BJ (cell line): ENCODE measurements at regions not wholly inside any gene's neighbourhood (a gene's known extent, or its start where the extent isn't known, plus 50 kb on each side); places are given as distances from the start of the nearest gene placed in this dataset.

Experiments used
- CTCF ChIA-PET: fragments of 350-600 bp; formaldehyde crosslinking; extraction: SDS; loops from one replicate; lab custom pipeline; 2021; ENCODE audit warnings: antibody characterized with exemption, inconsistent platforms; lab: Yijun Ruan, JAX
- POLR2A ChIA-PET: fragments of 300-600 bp; sonication (Branson Sonifier 250); formaldehyde crosslinking; extraction: SDS; loops from one replicate; lab custom pipeline; 2021; ENCODE audit warnings: antibody characterized with exemption; lab: Charles Lee
- DNase-seq: peaks from one replicate; pipeline ENCODE4 v3.0.0-alpha.2; 2011; ENCODE audit warnings: low read depth
- H3K27me3 ChIP-seq: 2 replicates; pipeline ENCODE4 v1.6.0; 2011; ENCODE audit warnings: low read length; ENCODE audit not compliant: control insufficient read depth, insufficient read depth
- H3K36me3 ChIP-seq: 2 replicates; pipeline ENCODE4 v1.5.1; 2011; ENCODE audit warnings: low read length; ENCODE audit not compliant: control insufficient read depth, insufficient read depth
- H3K4me3 ChIP-seq: 2 replicates; pipeline ENCODE4 v1.5.1; 2011; ENCODE audit warnings: low read depth, mild to moderate bottlenecking, control low read depth, low read length
- TF ChIP-seq, protein P1 (sequence below): IDR thresholded peaks from 2 replicates; pipeline ENCODE4 v1.5.1; 2011; ENCODE audit warnings: low read depth, mild to moderate bottlenecking, control low read depth, inconsistent platforms, low read length, moderate library complexity; ENCODE audit not compliant: insufficient read depth

DNA sequence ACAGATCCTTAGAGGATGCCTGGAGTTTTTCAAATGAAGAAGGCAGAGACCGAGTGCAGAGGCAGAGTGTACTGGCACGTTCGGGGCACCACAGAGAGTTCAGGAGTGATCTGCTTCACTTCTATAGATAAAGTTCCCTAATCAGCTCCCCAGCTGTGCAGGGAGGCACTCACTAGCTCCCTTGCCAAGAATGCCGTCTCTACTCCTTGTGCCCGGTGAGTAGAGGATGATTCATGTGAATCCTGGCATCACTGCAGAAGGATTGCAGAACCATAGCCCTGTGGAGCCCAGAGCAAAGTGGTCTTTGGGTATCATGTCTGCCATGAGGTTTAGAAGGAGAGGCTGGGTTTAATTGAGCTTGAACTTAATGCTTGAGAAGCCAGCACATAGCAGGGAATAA lies 510.1 kb upstream of the RAB6C start:
- CTCF ChIA-PET = interaction anchor here (0.8 kb wide), 1 partner anchor 26 kb away, joined by 3 read pairs; no protein-coding TSS in a partner anchor
- Histone ChIP-seq H3K4me3 (no peak overlapping the region), H3K36me3 (no peaks in the 10 kb centered on the region), H3K27me3 (no peaks in the 10 kb centered on the region)
- POLR2A ChIA-PET = no interaction called here
- TF ChIP-seq, protein P1, sequence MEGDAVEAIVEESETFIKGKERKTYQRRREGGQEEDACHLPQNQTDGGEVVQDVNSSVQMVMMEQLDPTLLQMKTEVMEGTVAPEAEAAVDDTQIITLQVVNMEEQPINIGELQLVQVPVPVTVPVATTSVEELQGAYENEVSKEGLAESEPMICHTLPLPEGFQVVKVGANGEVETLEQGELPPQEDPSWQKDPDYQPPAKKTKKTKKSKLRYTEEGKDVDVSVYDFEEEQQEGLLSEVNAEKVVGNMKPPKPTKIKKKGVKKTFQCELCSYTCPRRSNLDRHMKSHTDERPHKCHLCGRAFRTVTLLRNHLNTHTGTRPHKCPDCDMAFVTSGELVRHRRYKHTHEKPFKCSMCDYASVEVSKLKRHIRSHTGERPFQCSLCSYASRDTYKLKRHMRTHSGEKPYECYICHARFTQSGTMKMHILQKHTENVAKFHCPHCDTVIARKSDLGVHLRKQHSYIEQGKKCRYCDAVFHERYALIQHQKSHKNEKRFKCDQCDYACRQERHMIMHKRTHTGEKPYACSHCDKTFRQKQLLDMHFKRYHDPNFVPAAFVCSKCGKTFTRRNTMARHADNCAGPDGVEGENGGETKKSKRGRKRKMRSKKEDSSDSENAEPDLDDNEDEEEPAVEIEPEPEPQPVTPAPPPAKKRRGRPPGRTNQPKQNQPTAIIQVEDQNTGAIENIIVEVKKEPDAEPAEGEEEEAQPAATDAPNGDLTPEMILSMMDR = no peak
- no peak for DNase-seq

DNA sequence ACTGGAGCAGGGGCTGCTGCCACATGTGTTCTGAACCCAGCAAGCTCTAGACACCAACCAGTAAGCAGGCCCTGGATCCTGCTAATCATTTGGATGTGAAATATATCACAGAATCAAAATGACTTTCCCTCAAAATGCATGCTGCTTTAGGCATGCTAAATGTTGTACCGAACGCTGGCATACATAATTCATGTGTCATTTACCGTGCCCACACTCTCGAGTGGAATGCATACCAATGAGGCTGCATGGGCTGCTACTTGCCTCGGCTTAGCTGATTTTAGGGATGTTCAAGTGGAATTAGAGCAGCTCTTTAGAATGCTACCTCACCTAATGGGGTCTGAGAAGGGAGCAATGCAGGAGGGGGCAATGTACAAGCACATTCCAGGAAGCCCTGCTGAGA lies 509.6 kb upstream of the RAB6C start:
- ChIA-PET CTCF (interaction anchor here (0.8 kb wide), 1 partner anchor 26 kb away, joined by 3 read pairs; no protein-coding TSS in a partner anchor), POLR2A (no interaction called here)
- Histone ChIP-seq H3K36me3 (no peaks in the 10 kb centered on the region), H3K27me3 (no peaks in the 10 kb centered on the region), H3K4me3 (no peak overlapping the region)
- DNase-seq = no peak
- TF ChIP-seq, protein P1 = no peak

DNA sequence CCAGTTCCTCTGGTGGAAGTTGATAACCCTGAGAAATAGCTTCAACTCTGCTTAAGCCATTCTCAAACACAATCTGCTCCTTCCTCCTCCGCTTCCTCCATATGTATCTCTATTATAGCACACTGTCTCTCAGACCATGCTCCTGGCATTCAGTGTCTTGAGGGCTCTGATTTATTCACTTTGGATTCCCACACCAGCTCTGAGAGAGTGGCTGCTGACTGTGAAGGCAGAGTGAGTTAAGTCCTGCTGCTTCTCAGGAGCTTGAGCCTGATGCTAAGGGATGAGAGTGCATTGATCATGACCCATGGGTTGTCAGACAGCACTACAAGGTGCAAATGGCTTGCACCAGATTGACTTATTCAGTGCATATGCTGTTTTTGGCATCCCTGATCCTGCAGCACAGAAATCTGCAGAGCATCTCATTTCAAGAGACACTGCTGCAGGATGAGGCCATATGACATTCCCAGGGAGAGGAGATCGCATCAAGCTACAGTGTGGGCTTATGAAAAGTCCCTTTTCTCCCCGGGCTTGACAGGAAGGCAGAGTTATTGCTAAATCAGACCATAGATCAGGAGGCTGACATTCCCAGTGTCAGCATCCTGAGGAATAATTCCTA lies 500.5 kb upstream of the RAB6C start:
- DNase-seq = no peak
- TF ChIP-seq, protein P1 = no peak
- Histone ChIP-seq H3K4me3 (no peak overlapping the region), H3K27me3 (no peaks in the 10 kb centered on the region), H3K36me3 (no peaks in the 10 kb centered on the region)
- ChIA-PET CTCF (no interaction called here), POLR2A (no interaction called here)

DNA sequence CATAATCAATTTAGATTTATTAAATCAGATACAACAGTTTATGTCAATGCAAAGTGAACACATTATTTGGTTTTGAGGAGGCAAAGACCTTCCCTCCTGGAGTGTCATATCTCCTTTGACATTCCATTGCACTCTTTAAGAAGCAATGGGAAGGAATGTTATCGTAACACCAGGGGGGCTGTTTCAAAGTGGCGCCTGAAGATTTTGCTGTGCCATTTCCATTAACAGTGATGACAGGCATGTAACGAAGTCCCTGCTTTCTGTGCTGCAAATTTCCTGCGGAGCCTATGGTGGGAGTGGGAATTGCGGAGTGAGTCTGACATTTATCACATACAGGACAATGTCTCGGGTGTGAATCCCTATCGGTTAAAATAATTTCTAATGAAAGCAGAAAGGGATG lies 499.6 kb upstream of the RAB6C start:
- ChIA-PET CTCF (no interaction called here), POLR2A (no interaction called here)
- Histone ChIP-seq H3K4me3 (no peak overlapping the region), H3K36me3 (no peaks in the 10 kb centered on the region), H3K27me3 (no peaks in the 10 kb centered on the region)
- TF ChIP-seq, protein P1 = no peak
- no peak for DNase-seq

DNA sequence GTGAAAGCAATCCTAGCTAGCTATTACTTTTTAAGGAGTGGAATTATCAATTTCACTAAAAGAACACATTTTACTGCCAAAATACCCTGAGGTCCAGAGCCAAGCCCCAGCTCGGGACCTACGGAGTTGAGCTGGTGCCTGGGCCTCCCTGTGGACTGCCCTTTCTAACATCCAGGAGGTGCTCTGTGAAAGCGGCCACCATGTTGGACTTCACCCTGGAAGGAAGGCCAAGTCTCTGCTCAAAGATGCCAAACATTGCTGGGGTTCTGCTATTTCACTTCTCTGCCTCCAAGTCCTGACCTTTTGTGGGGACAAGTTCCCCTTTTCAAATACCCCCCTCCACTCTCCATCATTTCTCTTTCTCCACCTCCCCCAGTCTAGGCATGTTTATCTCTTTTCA lies 498.7 kb upstream of the RAB6C start:
- POLR2A ChIA-PET = no interaction called here
- TF ChIP-seq, protein P1 = no peak
- Histone ChIP-seq H3K36me3 (no peaks in the 10 kb centered on the region), H3K27me3 (no peaks in the 10 kb centered on the region), H3K4me3 (no peak overlapping the region)
- DNase-seq = no peak
- CTCF ChIA-PET = no interaction called here
